Mesenchymal stem cell (in vitro differentiated cells and primary cell): ENCODE measurements at regions not wholly inside any gene's neighbourhood (a gene's known extent, or its start where the extent isn't known, plus 50 kb on each side); places are given as distances from the start of the nearest gene placed in this dataset.

ENCODE experiments used
- DNase-seq: peaks from one replicate; pipeline ENCODE4 v3.0.0-alpha.2; 2013
- H2AFZ ChIP-seq: one replicate; pipeline ENCODE4 v1.6.1; 2013; ENCODE audit warnings: low read depth, mild to moderate bottlenecking, control low read depth, inconsistent platforms, low read length, moderate library complexity
- H2AK5ac ChIP-seq: 2 replicates; pipeline ENCODE4 v1.6.1; 2013; ENCODE audit warnings: low read length, moderate library complexity, mild to moderate bottlenecking, inconsistent platforms; ENCODE audit not compliant: severe bottlenecking
- H2BK120ac ChIP-seq: one replicate; pipeline ENCODE4 v1.6.1; 2013; ENCODE audit warnings: low read depth, mild to moderate bottlenecking, inconsistent platforms, low read length, moderate library complexity
- H2BK12ac ChIP-seq, 2 experiments: one replicate each; pipeline ENCODE4 v1.6.1; 2013; ENCODE audit warnings: inconsistent platforms in 2 of 2, low read length in 2 of 2, mild to moderate bottlenecking in 2 of 2, moderate library complexity in 2 of 2, control low read depth in 1 of 2
- H2BK15ac ChIP-seq: one replicate; pipeline ENCODE4 v1.6.1; 2013; ENCODE audit warnings: mild to moderate bottlenecking, low read depth, inconsistent platforms; ENCODE audit not compliant: poor library complexity, severe bottlenecking
- H2BK5ac ChIP-seq: 2 replicates; pipeline ENCODE4 v1.6.1; 2013; ENCODE audit warnings: low read depth, mild to moderate bottlenecking, low read length, control low read depth, inconsistent platforms; ENCODE audit not compliant: poor library complexity, severe bottlenecking
- H3K14ac ChIP-seq, 2 experiments: one replicate each; pipeline ENCODE4 v1.6.1; 2013; ENCODE audit warnings: inconsistent platforms in 2 of 2, low read length in 2 of 2, control low read depth in 1 of 2, mild to moderate bottlenecking in 1 of 2, moderate library complexity in 1 of 2
- H3K18ac ChIP-seq, 2 experiments: one replicate each; pipeline ENCODE4 v1.6.1; 2013; ENCODE audit warnings: inconsistent platforms in 2 of 2, low read length in 2 of 2, control low read depth in 1 of 2, low read depth in 1 of 2, mild to moderate bottlenecking in 1 of 2
- H3K23ac ChIP-seq, 2 experiments: one replicate each; pipeline ENCODE4 v1.6.1; 2013; ENCODE audit warnings: inconsistent platforms in 2 of 2, low read length in 2 of 2, mild to moderate bottlenecking in 2 of 2, moderate library complexity in 2 of 2, control low read depth in 1 of 2
- H3K27ac ChIP-seq: 2 replicates; pipeline ENCODE4 v1.5.1; 2013; ENCODE audit warnings: mild to moderate bottlenecking, moderate library complexity, low read length, control low read depth, inconsistent platforms; ENCODE audit not compliant: poor library complexity, severe bottlenecking
- H3K27me3 ChIP-seq, 2 experiments: 2 replicates each; pipeline versions ENCODE4 v1.6.1 to v1.7.0; 2013; ENCODE audit warnings: low read length in 2 of 2, mild to moderate bottlenecking in 2 of 2, moderate library complexity in 2 of 2, control low read depth in 1 of 2, inconsistent platforms in 1 of 2; ENCODE audit not compliant: control insufficient read depth in 1 of 2, insufficient read depth in 1 of 2
- H3K36me3 ChIP-seq, 2 experiments: 2 replicates each; pipeline versions ENCODE4 v1.6.1 to v1.7.0; 2013; ENCODE audit warnings: low read length in 2 of 2, control low read depth in 1 of 2, inconsistent platforms in 1 of 2, low read depth in 1 of 2, mild to moderate bottlenecking in 1 of 2; ENCODE audit not compliant: insufficient read depth in 2 of 2, control insufficient read depth in 1 of 2
- H3K4ac ChIP-seq, 2 experiments: one replicate each; pipeline ENCODE4 v1.6.1; 2013; ENCODE audit warnings: inconsistent platforms in 2 of 2, low read length in 2 of 2, mild to moderate bottlenecking in 2 of 2, moderate library complexity in 2 of 2, control low read depth in 1 of 2, low read depth in 1 of 2
- H3K4me1 ChIP-seq: 2 replicates; pipeline ENCODE4 v1.6.1; 2013; ENCODE audit warnings: low read depth, low read length, control low read depth; ENCODE audit not compliant: control insufficient read depth, insufficient read depth
- H3K4me2 ChIP-seq: 2 replicates; pipeline ENCODE4 v1.6.1; 2013; ENCODE audit warnings: low read length, mild to moderate bottlenecking, inconsistent platforms; ENCODE audit not compliant: poor library complexity, severe bottlenecking
- H3K4me3 ChIP-seq, 2 experiments: 2 replicates each; pipeline versions ENCODE4 v1.5.1 to v1.7.0; 2013; ENCODE audit warnings: low read length in 2 of 2, mild to moderate bottlenecking in 2 of 2, control low read depth in 1 of 2, low read depth in 1 of 2; ENCODE audit not compliant: insufficient read depth in 1 of 2
- H3K79me1 ChIP-seq: replicated peaks from 2 replicates; pipeline ENCODE4 v1.6.1; 2013; ENCODE audit warnings: mild to moderate bottlenecking, control low read depth, low read length, inconsistent platforms; ENCODE audit not compliant: poor library complexity, severe bottlenecking
- H3K9ac ChIP-seq: 2 replicates; pipeline ENCODE4 v1.7.0; 2013; ENCODE audit warnings: mild to moderate bottlenecking, low read length, moderate library complexity
- H3K9me3 ChIP-seq: 2 replicates; pipeline ENCODE4 v1.7.0; 2013; ENCODE audit warnings: mild to moderate bottlenecking, low read length; ENCODE audit not compliant: control insufficient read depth
- H4K8ac ChIP-seq: one replicate; pipeline ENCODE4 v1.6.1; 2013; ENCODE audit warnings: inconsistent platforms, mild to moderate bottlenecking, low read length, moderate library complexity
- H4K91ac ChIP-seq: one replicate; pipeline ENCODE4 v1.6.1; 2013; ENCODE audit warnings: mild to moderate bottlenecking, low read length, inconsistent platforms
- WGBS: methylation state at CpG from one replicate; pipeline ENCODE4 v1.1.7; 2013; ENCODE audit warnings: mixed read lengths; 5-methylcytosine and 5-hydroxymethylcytosine counted together

DNA sequence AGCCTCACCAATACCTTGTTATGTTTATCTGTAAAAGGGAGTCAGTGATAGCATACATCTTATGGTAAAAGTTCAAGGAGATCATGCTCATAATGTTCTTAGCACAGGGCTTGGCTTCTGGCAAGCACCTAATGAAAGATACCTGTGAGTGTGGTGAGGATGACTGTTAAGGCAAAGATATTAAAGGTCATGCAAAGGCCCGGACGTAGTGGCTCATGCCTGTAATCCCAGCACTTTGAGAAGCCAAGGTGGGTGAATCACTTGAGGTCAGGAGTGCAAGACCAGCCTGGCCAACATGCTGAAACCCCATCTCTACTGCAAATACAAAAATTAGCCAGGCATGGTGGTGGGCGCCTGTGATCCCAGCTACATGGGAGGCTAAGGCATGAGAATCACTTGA, 425.9 kb upstream of the TBX3 start:
- Histone ChIP-seq H3K4me3 (no peak overlapping the region), H3K36me3 (no peaks in the 10 kb centered on the region), H3K27ac (no peak overlapping the region), H2BK15ac (no peak overlapping the region), H3K23ac (no peak overlapping the region), H3K79me1 (no peaks in the 10 kb centered on the region), H3K9me3 (no peaks in the 10 kb centered on the region), H2AFZ (no peak overlapping the region), H3K4me2 (no peak overlapping the region), H3K4me1 (no peaks in the 10 kb centered on the region), H4K91ac (no peak overlapping the region), H3K14ac (no peak overlapping the region), H3K18ac (peak overlapping the region in 1 of 2 experiments; percentile 48), H2AK5ac (no peak overlapping the region), H3K9ac (no peak overlapping the region), H2BK5ac (no peak overlapping the region), H4K8ac (no peak overlapping the region), H2BK12ac (no peak overlapping the region), H2BK120ac (no peak overlapping the region), H3K4ac (no peak overlapping the region), H3K27me3 (no peaks in the 10 kb centered on the region)
- 87% methylated on average over 3 of the region's 3 CpGs for WGBS
- no peak for DNase-seq

DNA sequence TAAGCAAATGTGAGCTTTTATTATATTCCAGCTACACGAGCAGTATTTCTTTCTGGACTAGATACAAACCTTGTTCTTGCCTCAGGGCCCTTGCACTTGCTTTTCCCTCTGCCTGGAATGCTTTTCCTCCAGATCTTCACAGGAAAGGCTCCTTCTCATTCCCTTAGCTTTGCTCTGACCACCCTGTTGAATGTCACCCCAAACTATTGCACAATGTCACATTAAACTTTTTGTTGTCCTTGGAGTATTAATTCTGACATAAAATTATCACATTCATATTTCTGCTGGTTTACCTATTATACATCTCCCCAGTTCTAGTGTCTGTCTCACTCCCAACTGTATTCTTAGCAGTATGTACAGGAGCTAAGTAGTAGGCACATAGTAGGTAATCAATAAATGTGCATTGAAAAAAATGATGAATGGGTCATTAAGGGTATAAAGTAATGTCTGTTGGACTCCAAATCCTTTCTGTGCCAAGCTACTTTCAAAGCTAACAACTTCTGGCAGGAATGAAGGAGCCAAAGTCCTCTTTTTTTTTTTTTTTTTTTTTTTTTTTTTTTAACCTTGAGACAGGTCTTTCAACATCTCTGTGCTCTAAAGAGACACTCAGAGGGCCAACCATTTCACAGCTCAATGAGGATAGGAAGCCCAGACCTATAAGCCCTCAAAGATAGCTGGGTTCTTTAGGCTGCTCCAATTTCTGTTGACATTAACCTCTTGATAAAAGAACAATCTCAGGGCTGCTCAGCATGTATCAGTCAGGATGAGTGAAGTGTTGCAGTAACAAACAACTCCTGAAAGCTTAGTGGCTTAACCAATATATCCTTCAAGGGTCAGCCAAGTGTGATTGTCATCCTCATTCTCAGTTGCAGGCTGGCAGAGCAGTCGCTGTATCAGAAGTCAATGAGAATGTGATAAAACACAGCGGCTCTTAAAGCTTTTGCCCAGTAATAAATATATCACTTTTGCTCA, 424.4 kb upstream of the TBX3 start:
- WGBS: 94% methylated on average over 2 of the region's 3 CpGs
- no peak for DNase-seq
- Histone ChIP-seq H3K14ac (no peak overlapping the region), H2BK5ac (no peak overlapping the region), H2BK15ac (no peak overlapping the region), H4K91ac (no peak overlapping the region), H3K27me3 (no peaks in the 10 kb centered on the region), H3K9ac (no peak overlapping the region), H3K23ac (no peak overlapping the region), H3K4ac (no peak overlapping the region), H3K4me2 (no peak overlapping the region), H2BK12ac (peak overlapping the region in 1 of 2 experiments; percentile 74), H2AFZ (no peak overlapping the region), H4K8ac (no peak overlapping the region), H3K4me3 (no peak overlapping the region), H3K4me1 (no peaks in the 10 kb centered on the region), H2AK5ac (no peak overlapping the region), H3K18ac (no peak overlapping the region), H3K79me1 (no peaks in the 10 kb centered on the region), H3K36me3 (no peaks in the 10 kb centered on the region), H3K9me3 (no peaks in the 10 kb centered on the region), H2BK120ac (no peak overlapping the region), H3K27ac (no peak overlapping the region)

DNA sequence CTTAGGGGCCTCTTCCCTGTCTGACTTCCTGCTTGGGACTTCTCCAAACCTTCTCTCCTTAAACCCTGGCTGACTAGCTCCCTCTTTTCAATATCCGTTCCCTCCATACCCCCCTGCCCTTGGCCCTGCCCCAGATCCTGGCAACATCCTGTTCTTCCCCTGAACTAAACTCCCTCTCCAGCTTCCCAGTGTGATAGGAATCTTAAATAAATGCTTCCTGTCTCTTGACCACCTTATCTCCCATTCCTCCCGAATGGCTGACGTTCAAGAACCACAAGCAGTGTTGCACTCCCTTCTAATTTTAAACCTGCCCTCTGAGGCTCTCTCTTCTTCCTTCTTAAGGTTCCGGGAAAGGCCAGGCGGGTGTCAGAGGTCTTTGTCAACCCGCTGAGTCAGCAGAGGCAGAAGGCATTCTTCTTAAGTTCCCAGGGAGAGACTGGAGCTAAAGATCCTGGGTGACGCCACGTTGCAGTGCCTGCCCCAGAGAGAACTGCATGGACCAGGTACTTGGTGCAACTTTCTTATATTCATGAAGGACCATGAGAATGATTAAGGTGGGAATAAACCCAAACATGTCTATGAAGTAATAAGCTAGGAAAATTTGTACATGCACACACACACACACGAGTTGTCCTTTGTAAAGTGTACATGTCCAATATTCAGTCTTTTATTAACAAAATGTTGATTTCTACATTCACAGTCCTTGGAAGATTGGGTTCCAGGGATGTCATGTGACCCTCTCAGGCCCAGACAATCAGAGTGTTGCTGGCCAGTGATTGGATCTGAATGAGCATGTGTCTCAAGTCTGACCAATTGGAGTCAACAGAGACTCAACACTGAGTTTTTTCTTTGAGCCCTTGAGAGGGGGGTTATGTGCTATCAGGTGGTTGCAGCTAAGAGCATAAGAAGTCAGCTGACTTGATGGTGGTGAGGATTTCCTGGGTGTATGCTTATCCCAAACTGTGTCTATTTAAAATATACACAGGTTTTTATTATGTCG, 420.2 kb upstream of the TBX3 start:
- no peak overlapping the region for H2BK15ac ChIP-seq
- no peaks in the 10 kb centered on the region for H3K4me1 ChIP-seq
- H2BK12ac ChIP-seq: peak overlapping the region; percentile 23 to 80
- no peak overlapping the region for H3K27ac ChIP-seq
- H3K9ac ChIP-seq: no peak overlapping the region
- no peak overlapping the region for H2AFZ ChIP-seq
- H3K36me3 ChIP-seq: no peaks in the 10 kb centered on the region
- H3K4me2 ChIP-seq: no peak overlapping the region
- H3K4ac ChIP-seq: peak overlapping the region; percentile 70 to 71
- H3K79me1 ChIP-seq: no peaks in the 10 kb centered on the region
- H3K9me3 ChIP-seq: no peaks in the 10 kb centered on the region
- no peak overlapping the region for H3K23ac ChIP-seq
- no peak overlapping the region for H3K4me3 ChIP-seq
- H3K14ac ChIP-seq: no peak overlapping the region
- H4K8ac ChIP-seq: peak overlapping the region; percentile 72
- peak; percentile 97 for DNase-seq
- peak overlapping the region; percentile 13 to 84 for H3K18ac ChIP-seq
- H3K27me3 ChIP-seq: no peaks in the 10 kb centered on the region
- peak overlapping the region; percentile 61 for H4K91ac ChIP-seq
- no peak overlapping the region for H2BK5ac ChIP-seq
- H2AK5ac ChIP-seq: no peak overlapping the region
- WGBS: 26% methylated on average over 9 of the region's 10 CpGs
- peak overlapping the region; percentile 73 for H2BK120ac ChIP-seq

DNA sequence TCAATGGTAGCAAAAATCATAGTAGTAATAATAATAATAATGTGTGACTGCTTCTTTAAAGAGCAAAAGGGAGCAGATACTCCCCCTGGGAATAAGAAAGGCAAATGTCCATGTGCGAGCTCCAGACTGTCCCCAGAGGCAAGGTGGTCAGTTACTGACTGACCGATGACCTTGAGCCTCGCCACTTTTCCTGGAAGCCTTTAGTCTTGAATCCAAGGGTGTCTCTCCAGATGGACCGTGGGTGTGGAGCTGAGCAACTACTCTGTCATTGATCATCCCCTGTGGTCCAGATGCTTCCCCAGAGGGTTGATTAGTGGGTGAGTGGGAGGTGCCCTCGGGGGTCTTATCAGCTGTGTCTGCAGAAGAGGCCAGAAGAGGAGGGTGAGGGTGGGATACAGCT, 418.5 kb upstream of the TBX3 start:
- peak overlapping the region; percentile 70 to 78 for H2BK12ac ChIP-seq
- no peak overlapping the region for H3K4me2 ChIP-seq

More for the DNA sequence above, 418.5 kb upstream of the TBX3 start:
- Histone ChIP-seq H3K4me3 (no peak overlapping the region), H3K4ac (peak overlapping the region; percentile 47 to 73), H3K4me1 (no peaks in the 10 kb centered on the region), H3K9ac (no peak overlapping the region), H2AK5ac (no peak overlapping the region), H2BK120ac (no peak overlapping the region), H4K91ac (peak overlapping the region; percentile 3), H3K36me3 (no peaks in the 10 kb centered on the region), H3K9me3 (no peaks in the 10 kb centered on the region), H2BK5ac (no peak overlapping the region), H3K79me1 (no peaks in the 10 kb centered on the region), H3K23ac (no peak overlapping the region), H3K14ac (no peak overlapping the region), H3K27me3 (no peaks in the 10 kb centered on the region), H3K27ac (no peak overlapping the region), H2AFZ (no peak overlapping the region), H4K8ac (no peak overlapping the region), H2BK15ac (peak overlapping the region; percentile 9), H3K18ac (peak overlapping the region in 1 of 2 experiments; percentile 75)
- WGBS: 79% methylated on average over 5 of the region's 5 CpGs
- no peak for DNase-seq
